Renal cortical epithelial cell (primary cell): ENCODE measurements at regions not wholly inside any gene's neighbourhood (a gene's known extent, or its start where the extent isn't known, plus 50 kb on each side); places are given as distances from the start of the nearest gene placed in this dataset.

Experiments used
- DNase-seq: peaks from one replicate; pipeline ENCODE4 v3.0.0-alpha.2; 2011; ENCODE audit warnings: low read depth

- DNase-seq = no peak
These were observed 985.6 kb downstream of the BRD1 start for GRCh38 chr22:48841881-48842582.

- no peak for DNase-seq
These were observed 987.3 kb downstream of the BRD1 start for GRCh38 chr22:48840112-48840949.

GRCh38 chr22:48838846-48839730 is 988.6 kb downstream of the BRD1 start:
- DNase-seq = no peak

- DNase-seq = no peak
These were observed 989.3 kb downstream of the BRD1 start for GRCh38 chr22:48838376-48838775.

- DNase-seq = no peak
These were observed 990.2 kb downstream of the BRD1 start for GRCh38 chr22:48837341-48837935.

- no peak for DNase-seq
These were observed 990.9 kb downstream of the BRD1 start for GRCh38 chr22:48836673-48837340.

GRCh38 chr22:48835857-48836672 is 991.6 kb downstream of the BRD1 start:
- no peak for DNase-seq

GRCh38 chr22:48835364-48835763 is 992.3 kb downstream of the BRD1 start:
- no peak for DNase-seq

GRCh38 chr22:48834404-48834803 is 993.3 kb downstream of the BRD1 start:
- DNase-seq = no peak

GRCh38 chr22:48832592-48832991 is 995.1 kb downstream of the BRD1 start:
- no peak for DNase-seq

- DNase-seq = no peak
These were observed 997.8 kb downstream of the BRD1 start for GRCh38 chr22:48829908-48830307.

GRCh38 chr22:48828688-48829087 is 999.0 kb downstream of the BRD1 start:
- no peak for DNase-seq

GRCh38 chr22:48827904-48828555 is 999.6 kb downstream of the BRD1 start:
- DNase-seq = no peak

- DNase-seq = no peak
These were observed 1000.3 kb downstream of the BRD1 start for GRCh38 chr22:48827268-48827846.

GRCh38 chr22:48826546-48826945 is 1001.1 kb downstream of the BRD1 start:
- no peak for DNase-seq

- no peak for DNase-seq
These were observed 1001.7 kb downstream of the BRD1 start for GRCh38 chr22:48825802-48826520.

GRCh38 chr22:48824712-48825651 is 1002.7 kb downstream of the BRD1 start:
- DNase-seq = no peak

- no peak for DNase-seq
These were observed 1003.7 kb downstream of the BRD1 start for GRCh38 chr22:48823941-48824340.
